ENCODE measurements at regions not wholly inside any gene's neighbourhood (a gene's known extent, or its start where the extent isn't known, plus 50 kb on each side); places are given as distances from the start of the nearest gene placed in this dataset.

DNA sequence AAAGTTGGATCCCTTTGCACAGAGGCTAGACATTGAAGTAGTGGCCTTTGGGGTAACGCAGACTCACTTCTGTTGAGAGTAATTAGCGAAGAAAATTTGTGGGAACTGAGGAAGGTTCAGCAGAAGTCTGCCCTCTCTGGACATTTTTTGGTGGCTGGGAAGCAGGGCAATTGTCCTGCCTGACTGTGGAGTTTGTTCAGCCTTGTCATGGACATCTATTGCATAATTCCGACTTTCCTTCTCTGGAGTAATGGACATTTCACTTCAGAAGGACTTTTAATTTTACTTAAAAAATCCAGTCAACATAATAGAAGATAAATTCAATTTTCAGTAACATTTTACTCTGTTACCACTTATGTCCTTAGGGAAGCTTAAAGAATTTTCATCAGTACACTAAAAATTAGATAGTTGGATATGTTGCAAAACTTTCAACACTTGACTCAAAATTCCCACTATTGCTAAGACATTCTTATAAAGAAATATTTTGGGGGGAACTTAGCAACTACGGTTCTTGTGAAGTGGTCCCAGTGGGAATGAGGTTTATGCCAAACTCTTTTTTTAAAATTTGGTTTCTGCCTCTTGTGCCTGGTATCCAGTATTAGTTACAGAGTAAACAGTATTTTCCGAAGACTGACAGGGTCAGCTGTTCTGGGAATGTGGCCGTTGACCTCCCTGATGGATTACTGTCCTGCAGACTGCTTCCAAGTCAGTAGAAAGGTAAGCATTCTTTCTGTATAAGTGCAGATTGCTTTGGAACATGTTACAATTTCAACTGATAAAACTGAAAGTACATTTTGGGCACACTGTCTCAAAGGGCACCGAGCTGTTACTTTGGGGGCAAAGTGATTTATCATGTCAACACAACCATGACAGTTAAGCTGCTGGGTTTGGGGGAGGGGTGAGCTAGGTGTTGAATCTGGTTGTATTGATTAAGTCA is 100.6 kb upstream of the MLIP start:
- no peak for DNase-seq (ENCODE audit: low read depth)

DNA sequence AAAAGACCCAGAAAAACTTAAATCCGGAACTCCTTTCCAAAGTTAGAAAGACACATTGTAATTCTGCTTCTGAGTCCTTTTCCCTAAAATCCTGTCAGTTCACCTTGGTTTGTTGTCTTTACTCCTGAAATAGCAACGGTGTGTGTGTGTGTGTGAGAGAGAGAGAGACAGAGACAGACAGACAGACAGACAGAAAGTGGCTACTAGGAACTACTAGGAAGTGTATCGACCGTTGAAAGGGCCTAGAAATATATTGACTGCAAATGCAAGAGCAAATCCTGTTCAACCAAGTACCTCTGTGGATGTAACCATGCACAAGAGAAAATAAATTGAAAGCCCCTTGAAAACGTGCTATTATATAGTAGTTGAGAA is 100.0 kb upstream of the MLIP start:
- DNase-seq (ENCODE audit: low read depth), result no peak

DNA sequence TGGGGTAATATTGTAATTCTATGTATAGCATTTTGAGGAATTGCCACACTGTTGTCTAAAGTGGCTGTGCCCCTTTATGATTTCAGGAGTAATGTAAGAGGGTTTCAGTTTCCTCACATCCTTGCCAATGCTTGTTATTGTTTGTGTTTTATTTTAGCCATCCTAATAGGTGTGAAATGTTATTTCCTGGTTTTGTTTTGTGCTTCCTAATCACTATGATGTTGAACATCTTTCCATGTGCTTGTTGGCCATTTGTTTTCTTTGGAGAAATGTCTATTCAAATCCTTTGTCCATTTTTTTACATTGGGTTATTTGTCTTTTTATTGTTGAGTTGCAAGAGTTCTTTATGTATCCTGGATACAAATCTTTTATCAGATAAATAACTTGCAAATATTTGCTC is 97.3 kb upstream of the MLIP start:
- DNase-seq (ENCODE audit: low read depth), result no peak

DNA sequence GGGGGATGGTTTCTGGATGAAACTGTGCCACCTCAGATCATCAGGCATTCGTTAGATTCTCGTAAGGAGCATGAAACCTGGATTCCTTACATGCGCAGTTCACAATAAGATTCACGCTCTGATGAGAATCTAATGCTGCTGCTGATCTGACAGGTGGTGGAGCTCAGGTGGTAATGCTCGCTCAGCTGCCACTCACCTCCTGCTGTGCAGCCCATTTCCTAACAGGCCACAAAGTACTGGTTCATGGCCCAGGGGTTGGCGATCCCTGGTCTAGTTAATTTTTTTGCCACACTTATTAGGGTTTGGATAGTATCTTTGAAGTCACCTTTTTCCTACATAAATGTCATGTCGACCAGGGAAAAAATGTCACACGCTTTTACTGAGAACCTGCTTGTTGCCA is 96.8 kb upstream of the MLIP start:
- no peak for DNase-seq (ENCODE audit: low read depth)

DNA sequence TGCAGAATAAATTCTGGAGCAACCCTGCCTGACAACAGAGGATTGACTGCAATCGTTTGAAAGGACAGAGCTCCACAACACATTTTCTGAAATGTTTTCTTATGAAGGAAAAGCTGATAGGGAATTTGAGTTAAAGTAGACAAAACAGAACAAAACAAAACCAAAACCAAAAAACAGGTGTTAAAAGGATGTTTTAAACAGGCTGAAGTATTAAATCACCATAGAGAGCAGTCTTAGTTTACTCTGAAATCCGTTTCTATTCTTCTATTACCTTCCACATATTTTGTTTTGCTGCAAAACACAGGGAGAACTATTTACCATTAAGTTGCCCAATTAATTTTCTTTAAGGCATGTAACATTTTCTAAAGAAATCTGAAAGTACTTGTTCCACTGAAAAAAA is 93.4 kb upstream of the MLIP start:
- DNase-seq (ENCODE audit: low read depth), result no peak

DNA sequence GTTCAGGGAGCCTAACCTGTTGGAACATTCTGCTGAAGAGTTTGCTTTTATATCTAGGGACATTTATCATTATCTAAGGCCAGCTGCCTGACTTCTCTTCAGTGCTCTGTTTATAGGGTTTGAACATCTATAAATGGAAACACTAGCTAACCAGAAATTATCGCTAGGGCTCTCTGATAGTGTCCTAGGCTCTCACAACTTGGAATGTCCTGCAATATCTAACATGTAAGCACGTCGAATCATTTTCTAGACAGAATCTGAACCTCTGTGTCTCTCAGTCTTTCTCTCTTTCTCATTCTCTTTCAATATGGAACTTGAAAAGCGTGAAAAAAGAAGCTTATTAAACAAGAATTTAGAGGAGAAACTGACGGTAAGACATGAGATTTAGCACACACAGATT is 92.5 kb upstream of the MLIP start:
- DNase-seq (ENCODE audit: low read depth), result no peak

DNA sequence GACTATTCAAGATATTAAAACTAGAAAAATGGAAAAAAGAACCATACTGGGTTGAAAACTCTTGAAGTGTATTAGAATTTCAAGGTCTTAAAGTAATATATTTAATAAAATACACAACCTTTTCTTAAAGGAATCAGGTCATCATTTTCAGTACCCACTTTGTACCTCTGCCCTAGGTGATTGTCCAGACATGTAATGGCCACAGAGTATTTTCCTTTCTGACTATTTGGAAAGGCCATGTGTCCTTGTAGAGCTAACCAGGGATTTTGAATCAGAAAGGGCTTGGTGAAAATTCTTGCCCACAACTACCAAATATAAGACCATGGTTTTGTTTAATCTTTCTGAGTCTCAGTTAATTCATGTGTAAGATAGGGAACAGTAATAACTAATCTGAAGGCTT is 91.4 kb upstream of the MLIP start:
- no peak for DNase-seq (ENCODE audit: low read depth)

DNA sequence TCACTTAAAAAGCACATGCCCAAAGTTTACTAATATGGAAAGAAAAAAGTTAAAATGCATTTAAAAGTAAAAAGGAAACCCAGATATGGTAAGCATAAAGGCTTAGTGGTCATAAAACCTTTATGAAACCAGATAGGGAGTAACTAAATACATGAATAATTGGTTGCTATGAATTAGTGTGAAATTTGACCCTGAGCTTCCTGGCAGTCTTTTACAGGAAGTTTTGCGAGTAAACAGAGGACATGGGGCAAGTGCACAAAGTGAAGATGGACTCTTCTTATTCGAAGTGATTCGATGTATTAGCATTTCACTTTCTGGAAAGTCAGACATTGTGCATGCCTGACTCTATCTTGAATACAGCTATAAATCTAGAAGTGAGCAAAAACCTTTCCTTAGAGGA is 90.9 kb upstream of the MLIP start:
- no peak for DNase-seq (ENCODE audit: low read depth)

DNA sequence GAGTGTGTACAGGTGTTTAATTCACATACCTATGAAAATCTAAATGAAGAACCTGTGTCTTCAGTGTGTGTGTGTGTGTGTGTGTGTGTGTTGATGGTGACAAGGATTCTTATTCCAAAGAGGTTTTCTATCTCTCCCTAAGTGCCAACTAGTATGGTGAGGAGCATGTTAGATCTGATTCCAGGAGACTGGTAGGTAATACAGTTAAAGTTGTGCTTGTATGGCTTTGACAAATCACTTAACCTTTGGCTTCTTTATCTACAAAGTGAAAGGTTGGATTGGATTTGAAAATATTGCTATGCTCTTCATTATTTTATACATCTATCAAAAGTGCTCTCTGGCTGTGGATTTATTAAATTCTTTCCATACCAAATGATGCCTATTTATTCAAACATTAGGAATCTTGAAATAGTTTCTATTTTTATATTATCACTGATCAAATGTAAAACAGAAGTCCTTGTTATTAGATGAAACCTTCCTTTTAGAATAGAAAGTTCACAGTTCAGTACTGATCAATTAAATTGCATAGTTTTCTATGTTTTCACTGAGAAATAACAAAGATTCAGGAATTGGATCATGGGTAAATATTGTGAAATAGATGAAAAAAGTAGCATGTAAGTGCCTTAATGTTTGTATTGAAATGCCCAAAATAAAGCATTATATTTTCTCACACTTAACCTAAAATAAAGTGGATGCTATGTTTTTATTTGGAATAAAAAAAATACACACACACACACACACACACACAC is 84.4 kb upstream of the MLIP start:
- no peak for DNase-seq (ENCODE audit: low read depth)

DNA sequence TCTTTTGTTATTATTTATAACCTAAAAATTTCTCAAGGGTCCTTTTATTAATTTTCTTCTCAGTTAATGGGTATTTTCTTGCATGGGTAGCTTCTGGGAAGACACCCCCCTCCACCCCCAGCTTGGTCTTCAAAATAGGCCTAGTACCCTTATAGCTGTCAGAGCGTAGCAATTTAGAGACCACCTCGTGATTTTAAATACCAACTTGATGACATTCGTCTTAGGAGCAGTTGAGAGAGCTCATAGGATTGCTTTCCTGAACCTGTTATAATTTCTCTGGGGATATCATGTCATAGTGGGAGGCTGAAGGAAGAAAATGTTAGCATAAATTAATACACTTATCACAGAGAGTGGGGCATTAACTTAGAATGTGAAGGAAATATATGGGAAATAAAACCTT is 83.1 kb upstream of the MLIP start:
- DNase-seq (ENCODE audit: low read depth), result no peak

DNA sequence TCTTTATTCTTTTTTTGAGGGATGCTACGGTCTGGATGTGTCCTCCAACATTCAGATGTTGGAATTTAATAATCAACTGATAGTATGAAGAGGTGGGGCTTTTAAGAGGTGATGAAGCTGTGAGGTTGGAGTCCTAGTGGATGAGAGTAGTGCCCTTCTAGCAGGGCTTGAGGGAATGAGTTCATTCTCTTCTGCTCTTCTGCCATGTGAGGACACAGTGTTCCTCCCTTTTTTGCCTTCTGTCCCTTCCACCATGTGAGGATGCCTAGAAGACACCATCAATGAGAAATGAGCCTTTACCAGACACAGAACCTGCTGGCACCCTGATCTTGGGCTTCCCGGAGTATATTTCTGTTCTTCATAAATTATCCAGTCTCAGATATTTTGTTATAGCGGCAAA is 82.1 kb upstream of the MLIP start:
- DNase-seq (ENCODE audit: low read depth), result no peak

DNA sequence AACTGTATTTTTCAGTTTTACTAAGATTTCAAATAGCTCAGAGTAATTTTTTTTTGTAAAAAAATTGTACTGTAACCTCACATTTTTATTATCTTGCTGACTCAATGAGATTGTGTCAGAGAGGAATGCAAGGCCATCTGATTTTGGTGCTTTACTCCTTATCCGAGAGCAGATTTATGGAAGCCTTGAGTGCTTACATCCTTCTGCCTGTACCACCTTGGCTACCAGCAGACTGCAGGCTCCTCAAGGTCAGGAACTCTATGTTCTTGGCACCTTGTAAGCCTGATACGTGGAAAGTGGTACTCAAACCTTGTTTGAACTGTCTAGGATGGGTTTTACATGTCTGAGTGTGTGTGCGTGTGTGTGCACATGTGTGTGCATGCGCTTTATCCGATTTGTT is 80.1 kb upstream of the MLIP start:
- no peak for DNase-seq (ENCODE audit: low read depth)

DNA sequence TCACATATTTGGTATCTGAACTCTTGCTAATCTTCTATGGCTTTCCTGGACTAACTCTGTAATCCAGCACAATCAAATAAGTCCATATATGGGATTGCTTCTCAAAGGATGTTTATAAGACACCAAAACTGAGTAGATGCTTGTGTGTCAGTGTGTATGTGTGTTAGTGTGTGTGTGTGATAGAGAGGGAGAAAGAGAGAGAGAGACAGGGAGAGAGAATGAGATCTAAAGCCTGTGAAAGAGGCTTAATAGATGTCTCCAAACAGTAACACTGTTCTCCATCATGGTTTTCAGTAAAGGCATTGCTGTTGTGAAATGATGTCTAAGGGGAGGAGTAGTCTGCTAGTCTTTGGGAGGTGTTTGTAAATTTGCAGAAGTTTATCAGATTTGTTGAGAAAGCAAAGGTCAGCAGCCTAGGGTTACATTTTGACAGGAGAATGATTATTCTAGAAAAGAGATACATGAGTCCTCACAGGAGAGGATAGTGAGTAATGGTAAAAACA is 73.9 kb upstream of the MLIP start:
- no peak for DNase-seq (ENCODE audit: low read depth)

DNA sequence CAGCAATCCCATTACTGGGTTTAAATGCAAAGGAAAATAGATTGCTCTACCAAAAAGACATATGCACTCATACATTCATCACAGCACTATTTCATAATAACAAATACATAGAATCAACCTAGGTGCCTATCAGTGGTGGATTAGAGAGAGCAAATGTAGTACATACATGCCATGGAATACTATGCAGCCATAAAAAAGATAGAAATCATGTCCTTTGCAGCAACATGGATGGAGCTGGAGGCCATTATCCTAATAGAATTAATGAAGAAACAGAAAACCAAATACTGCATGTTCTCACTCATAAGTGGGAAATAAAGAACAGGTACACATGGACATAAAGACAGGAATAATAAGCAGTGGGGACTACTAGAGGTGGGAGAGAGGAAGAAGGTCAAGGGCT is 70.7 kb upstream of the MLIP start:
- DNase-seq (ENCODE audit: low read depth), result no peak

DNA sequence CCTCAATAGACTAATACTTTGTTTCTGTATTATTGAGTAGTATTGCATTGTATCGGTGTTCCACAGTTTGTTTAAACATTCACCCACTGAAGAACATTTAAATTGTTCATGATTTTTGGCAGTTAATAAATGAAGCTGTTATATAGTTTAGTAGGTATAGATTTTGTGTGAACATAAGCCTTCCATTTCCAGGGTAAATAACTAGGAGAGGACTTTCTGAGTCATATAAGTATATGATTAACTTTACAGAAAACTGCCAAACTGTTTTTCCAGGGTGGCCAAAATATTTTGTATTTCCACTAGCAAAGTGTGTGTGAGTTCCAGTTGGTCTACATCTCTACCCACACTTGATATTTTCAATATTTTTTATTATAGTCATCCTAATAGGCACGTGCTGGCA is 70.0 kb upstream of the MLIP start:
- no peak for DNase-seq (ENCODE audit: low read depth)

DNA sequence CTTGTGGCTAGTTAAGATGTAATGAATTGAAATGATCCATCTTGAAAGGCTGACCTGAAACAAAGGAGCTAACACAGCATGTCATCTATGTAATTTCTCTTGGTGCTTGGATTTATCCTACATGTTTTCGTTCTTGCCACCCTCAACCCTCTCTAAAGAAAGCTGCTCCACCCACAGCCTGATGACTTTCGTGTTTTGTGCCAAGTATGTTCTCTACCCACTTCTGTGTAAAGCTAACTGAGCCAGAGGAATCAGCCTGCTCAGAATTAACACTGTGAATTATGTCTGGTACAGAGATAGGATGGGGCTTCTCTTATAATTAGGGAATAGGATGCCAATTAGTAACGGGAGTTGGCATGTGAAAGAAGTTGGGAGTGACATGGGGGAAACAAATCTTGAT is 67.9 kb upstream of the MLIP start:
- no peak for DNase-seq (ENCODE audit: low read depth)

DNA sequence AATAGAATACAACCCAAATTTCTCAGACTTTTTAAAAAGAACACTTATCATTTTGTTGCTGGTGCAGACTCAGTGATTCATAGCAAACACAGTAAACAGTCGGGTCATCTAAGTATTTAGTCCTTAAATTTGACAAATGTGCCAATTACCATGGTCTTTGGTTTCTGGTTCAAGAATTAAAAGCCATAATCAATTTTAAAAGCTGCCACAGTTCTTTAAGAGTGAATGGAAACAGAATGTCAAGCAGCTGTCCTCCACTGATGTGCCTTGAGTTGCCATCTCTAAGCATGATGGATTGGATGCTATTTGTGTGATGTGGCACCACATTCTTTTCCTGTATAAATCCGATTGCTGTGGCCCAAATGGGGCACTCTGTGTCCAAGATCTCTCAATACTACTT is 67.2 kb upstream of the MLIP start:
- no peak for DNase-seq (ENCODE audit: low read depth)

DNA sequence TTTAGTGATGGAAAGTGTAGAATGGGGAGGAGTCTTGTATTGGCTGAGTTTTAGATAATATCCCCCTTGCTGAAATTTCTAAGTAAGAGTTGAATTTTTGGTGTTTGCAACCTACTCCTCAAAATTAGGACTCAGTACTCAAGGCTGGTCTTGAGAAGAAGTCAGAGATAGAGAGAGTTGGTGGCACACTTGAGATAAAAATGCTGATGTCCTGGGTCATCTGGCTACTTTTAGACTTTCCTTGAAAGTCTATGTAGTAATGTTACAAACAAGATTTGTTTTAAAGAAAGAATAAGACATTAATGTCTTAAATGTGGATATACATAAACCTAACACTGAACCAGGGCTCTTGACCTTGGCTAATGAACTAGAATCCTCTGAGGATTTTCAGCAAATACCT is 62.5 kb upstream of the MLIP start:
- no peak for DNase-seq (ENCODE audit: low read depth)

DNA sequence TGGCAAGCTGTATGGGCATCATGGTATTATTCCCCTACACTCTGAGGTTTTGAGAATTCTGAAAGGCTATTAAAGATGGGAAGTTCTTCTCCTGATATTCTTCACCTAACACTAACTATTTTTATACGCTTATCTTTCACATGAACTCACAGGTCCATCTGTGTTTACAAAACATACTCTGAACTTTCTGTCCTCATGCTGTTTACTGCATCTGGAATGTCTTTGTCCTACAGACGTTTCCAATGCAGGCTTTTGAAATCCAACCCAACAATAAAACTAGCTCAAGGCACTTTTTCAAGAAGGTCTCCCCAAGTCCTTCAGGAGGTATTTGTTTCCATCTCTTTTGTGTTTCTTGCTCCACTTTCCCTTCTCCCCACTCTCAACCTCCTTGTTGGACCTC is 60.5 kb upstream of the MLIP start:
- no peak for DNase-seq (ENCODE audit: low read depth)

DNA sequence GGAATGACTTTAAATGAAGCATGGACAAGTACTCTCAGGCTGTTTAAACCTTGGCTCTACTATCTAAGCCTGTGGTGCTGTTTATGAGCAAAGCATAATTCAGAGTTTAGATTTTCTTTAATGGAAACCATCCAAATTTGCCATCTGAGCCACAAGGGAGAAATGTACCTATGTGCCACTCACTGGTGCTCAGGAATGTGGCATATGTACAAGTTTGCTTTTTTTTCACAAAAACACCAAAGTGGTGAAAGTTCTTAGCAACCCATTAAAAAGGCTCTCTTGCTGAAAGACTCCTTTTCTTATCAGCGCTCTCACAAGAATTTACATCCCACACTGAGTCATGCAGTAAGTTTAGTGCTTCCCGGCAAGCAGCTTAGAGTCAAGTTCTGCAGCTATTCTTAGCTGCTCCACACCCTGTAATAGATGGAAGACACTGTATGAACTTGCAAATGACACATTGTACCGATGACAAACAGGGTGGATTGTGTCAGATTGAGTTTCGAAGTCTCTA is 57.3 kb upstream of the MLIP start:
- peak; percentile 90 for DNase-seq (ENCODE audit: low read depth)

DNA sequence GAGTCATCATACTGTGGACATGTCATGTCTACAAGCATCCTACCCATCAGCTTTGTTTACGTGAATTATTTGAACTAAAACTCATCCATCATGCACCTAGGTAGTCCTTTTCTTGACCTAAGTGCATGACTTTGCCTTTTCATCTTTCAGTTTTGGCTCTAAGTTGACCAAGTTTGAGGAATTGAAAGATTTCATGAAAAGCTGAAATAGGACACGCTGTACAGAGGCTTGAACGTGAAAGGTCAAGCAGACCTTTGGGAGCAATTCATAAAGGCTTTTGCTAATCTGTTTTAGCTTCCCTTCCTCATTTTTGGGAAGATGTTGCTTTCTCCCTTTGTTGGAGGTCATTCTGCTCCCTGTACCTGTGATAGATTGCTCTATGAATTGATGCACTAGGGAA is 55.1 kb upstream of the MLIP start:
- DNase-seq (ENCODE audit: low read depth), result no peak

DNA sequence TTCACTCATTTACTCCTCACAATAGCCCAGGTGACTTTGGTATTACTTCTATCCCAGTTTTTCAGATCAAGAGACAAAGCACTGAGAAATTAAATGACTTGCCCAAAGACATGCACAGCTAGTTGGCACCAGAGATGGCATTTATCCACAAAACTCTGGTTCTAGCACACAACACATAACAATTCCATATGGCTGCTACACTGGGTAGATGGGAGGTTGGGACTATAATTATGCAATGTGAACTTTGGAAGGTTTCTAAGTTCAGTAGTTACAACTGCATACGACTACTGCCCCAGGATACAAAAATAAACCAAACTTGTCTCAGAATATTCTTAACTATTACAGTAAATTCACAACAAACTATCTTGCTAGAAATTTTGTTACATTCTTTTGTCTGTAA is 54.2 kb upstream of the MLIP start:
- no peak for DNase-seq (ENCODE audit: low read depth)

DNA sequence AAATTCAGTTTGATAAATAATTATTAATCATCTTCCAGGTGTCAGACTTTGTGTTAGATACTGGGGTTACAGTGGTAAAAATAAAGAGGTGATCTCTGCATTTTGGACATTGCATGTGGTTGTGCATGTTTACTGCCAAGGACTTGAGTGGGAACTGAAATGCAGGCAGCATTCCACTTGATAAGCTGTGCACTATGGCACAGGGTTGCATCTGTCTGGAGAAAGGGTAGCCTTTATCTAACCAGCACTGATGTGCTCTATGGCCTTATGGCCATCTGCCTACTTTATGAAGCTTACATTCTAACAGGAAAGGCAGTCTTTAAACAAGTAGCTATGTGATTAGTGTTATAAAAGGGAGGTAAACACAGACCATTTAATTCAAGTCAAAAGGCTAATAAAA is 53.0 kb upstream of the MLIP start:
- no peak for DNase-seq (ENCODE audit: low read depth)
